ENCODE measurements at regions not wholly inside any gene's neighbourhood (a gene's known extent, or its start where the extent isn't known, plus 50 kb on each side); places are given as distances from the start of the nearest gene placed in this dataset.

DNA sequence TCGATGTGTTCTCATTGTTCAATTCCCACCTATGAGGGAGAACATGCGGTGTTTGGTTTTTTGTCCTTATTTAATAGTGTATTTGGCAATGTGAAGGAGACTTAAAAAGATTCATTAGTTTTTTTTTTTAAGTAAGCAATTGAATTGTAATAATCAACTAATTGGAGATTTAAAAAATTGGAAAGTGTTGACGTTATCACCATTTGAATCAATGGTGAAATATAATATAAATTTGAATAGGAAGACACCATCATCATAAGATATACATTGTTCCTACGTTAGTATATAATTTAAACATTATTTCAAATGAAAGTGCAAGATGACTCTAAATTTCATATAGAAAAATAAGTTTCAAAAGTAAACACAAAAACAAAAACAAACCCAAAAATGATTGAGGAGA is 2858.1 kb upstream of the PCDH20 start:
- DNase-seq (ENCODE audit: low read depth): no peak
- no peaks in the 10 kb centered on the region for H3K27me3 ChIP-seq (ENCODE audit: control insufficient read depth, insufficient read depth, low read length)
- TF ChIP-seq, protein P1, sequence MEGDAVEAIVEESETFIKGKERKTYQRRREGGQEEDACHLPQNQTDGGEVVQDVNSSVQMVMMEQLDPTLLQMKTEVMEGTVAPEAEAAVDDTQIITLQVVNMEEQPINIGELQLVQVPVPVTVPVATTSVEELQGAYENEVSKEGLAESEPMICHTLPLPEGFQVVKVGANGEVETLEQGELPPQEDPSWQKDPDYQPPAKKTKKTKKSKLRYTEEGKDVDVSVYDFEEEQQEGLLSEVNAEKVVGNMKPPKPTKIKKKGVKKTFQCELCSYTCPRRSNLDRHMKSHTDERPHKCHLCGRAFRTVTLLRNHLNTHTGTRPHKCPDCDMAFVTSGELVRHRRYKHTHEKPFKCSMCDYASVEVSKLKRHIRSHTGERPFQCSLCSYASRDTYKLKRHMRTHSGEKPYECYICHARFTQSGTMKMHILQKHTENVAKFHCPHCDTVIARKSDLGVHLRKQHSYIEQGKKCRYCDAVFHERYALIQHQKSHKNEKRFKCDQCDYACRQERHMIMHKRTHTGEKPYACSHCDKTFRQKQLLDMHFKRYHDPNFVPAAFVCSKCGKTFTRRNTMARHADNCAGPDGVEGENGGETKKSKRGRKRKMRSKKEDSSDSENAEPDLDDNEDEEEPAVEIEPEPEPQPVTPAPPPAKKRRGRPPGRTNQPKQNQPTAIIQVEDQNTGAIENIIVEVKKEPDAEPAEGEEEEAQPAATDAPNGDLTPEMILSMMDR (IDR thresholded peaks at IDR 0.05; ENCODE audit: insufficient read depth, low read length, severe bottlenecking): no peak
- no peak for FAIRE-seq
- H3K4me3 ChIP-seq (ENCODE audit: low read depth, low read length): no peak overlapping the region
- H3K36me3 ChIP-seq (ENCODE audit: control insufficient read depth, insufficient read depth, low read length): no peaks in the 10 kb centered on the region

DNA sequence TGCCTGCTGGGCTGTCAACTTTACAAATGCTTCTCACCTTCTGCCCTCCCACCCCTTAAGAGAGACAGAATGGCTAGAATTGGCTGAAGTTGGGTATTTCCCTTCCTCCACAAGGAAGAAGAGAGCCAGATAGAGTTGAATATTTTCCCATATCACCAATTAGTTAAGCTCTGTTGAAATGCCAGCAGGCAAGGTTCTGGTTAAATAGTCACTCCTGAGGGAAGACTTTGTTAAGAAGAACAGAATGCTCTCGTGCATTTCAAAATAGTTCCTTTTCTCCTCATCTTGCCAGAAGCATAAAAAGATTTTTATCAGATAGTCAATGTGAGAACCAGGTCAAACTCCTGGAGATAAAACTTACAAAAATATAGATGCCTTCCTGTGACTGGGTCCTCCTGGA is 2857.0 kb upstream of the PCDH20 start:
- Histone ChIP-seq H3K27me3 (ENCODE audit: control insufficient read depth, insufficient read depth, low read length) (no peaks in the 10 kb centered on the region), H3K36me3 (ENCODE audit: control insufficient read depth, insufficient read depth, low read length) (no peaks in the 10 kb centered on the region), H3K4me3 (ENCODE audit: low read depth, low read length) (no peak overlapping the region)
- DNase-seq (ENCODE audit: low read depth) (no peak), FAIRE-seq (no peak)
- TF ChIP-seq, protein P1 (IDR thresholded peaks at IDR 0.05; ENCODE audit: insufficient read depth, low read length, severe bottlenecking): no peak

DNA sequence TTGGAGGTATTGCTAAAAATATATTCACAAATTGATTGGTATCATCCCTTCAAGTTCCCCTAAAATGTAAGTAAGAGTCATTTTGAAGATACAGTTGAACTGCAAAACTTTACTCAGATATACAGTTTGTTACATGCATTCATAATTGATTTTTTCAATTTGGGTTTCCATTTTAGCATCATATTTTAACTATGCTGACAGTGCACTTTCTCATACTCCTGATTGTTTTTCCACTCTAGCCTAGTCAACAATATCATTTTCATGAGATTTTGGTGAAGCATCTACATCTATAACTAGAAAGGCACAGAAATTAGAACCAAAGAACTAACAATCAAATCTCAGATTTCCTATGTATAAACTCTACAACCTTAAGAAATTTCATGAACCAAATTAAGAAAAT is 2850.4 kb upstream of the PCDH20 start:
- FAIRE-seq (no peak), DNase-seq (ENCODE audit: low read depth) (no peak)
- no peaks in the 10 kb centered on the region for H3K27me3 ChIP-seq (ENCODE audit: control insufficient read depth, insufficient read depth, low read length)
- H3K4me3 ChIP-seq (ENCODE audit: low read depth, low read length): no peak overlapping the region
- TF ChIP-seq, protein P1 (IDR thresholded peaks at IDR 0.05; ENCODE audit: insufficient read depth, low read length, severe bottlenecking): no peak
- no peaks in the 10 kb centered on the region for H3K36me3 ChIP-seq (ENCODE audit: control insufficient read depth, insufficient read depth, low read length)

DNA sequence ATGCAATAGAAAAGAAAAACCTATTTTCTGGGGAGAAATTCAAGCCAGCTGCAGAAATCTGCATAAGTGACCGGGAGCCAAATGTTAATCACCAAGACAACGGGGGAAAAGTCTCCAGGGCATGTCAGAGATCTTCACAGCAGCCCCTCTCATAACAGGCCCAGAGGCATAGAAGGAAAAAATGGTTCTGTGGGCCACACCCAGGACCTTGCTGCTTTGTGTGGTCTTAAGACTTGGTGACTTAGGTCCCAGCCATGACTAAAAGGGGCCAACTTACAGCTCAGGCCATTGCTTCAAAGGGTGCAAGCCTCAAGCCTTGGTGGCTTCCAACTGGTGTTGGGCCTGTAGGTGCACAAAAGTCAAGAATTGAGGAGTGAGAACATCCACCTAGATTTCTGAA is 2847.6 kb upstream of the PCDH20 start:
- no peaks in the 10 kb centered on the region for H3K36me3 ChIP-seq (ENCODE audit: control insufficient read depth, insufficient read depth, low read length)
- DNase-seq (ENCODE audit: low read depth): no peak
- no peak overlapping the region for H3K4me3 ChIP-seq (ENCODE audit: low read depth, low read length)
- FAIRE-seq: no peak
- H3K27me3 ChIP-seq (ENCODE audit: control insufficient read depth, insufficient read depth, low read length): no peaks in the 10 kb centered on the region
- TF ChIP-seq, protein P1 (IDR thresholded peaks at IDR 0.05; ENCODE audit: insufficient read depth, low read length, severe bottlenecking): no peak

DNA sequence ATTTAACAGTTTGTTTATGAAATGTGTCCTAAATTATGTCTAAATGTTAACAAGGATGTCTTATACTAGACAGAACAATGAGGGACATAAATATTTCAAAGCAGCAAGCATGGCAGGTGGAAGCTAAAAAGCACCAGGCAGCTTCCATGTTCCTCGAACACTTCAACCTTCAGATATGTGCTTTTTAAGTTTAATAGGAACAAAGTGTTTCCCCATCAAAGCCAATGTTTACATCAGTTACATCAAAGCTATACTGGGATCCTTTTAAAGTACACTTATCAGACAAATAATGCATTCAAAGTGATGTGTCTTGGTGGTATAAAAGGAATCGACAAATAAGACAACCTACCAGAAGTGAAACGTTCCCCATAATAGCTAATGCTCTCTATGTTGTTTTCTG is 2841.1 kb upstream of the PCDH20 start:
- TF ChIP-seq, protein P1 (IDR thresholded peaks at IDR 0.05; ENCODE audit: insufficient read depth, low read length, severe bottlenecking): no peak
- Histone ChIP-seq H3K36me3 (ENCODE audit: control insufficient read depth, insufficient read depth, low read length) (no peaks in the 10 kb centered on the region), H3K27me3 (ENCODE audit: control insufficient read depth, insufficient read depth, low read length) (no peaks in the 10 kb centered on the region), H3K4me3 (ENCODE audit: low read depth, low read length) (no peak overlapping the region)
- DNase-seq (ENCODE audit: low read depth): no peak
- no peak for FAIRE-seq

DNA sequence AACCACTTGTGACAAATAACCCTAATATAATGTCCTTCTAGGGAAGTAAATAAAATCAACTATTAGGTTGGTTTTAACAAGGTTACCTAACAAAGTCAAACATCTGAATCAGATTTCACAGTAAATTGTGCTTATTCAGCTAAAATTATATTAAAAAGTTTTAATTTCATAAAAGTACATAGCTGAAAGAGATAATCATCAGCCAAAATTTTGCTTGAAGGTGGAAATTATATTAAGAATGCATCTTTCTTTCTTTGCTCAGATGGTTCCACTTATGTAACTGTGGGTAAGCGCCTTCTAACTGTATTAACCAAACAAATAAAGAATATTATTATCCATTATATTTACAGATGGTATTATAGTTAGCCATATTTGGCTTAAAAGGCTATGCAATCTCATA is 2840.3 kb upstream of the PCDH20 start:
- DNase-seq (ENCODE audit: low read depth) (no peak), FAIRE-seq (no peak)
- H3K4me3 ChIP-seq (ENCODE audit: low read depth, low read length): no peak overlapping the region
- H3K36me3 ChIP-seq (ENCODE audit: control insufficient read depth, insufficient read depth, low read length): no peaks in the 10 kb centered on the region
- TF ChIP-seq, protein P1 (IDR thresholded peaks at IDR 0.05; ENCODE audit: insufficient read depth, low read length, severe bottlenecking): no peak
- H3K27me3 ChIP-seq (ENCODE audit: control insufficient read depth, insufficient read depth, low read length): no peaks in the 10 kb centered on the region
